ENCODE measurements at regions not wholly inside any gene's neighbourhood (a gene's known extent, or its start where the extent isn't known, plus 50 kb on each side); places are given as distances from the start of the nearest gene placed in this dataset.
"Not testable (repeated sequence)": the region's sequence is repeated elsewhere in the genome, so short reads cannot be mapped to it uniquely, and the experiment has no call there.

DNA sequence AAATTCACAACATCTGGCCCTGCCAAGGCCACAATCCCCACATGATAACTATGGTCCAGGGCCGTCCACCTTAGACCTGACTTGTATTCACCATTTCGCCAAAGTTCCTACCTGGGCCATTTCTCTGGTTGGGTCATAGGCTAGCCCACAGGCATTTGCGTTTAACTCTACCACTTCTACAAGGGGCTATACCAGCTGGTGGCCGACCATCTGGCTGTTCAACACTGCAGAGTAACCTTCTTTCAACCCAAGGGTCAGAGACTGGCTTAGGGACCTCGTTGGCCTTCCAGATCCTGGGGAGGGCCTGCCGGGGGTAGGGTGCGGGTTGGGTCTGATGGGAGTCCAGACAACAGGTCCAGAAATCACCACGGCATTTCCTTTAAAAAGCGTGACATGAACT lies 242.3 kb upstream of the C16orf82 start:
- Histone ChIP-seq H3K27ac (no peak overlapping the region), H3K36me3 (no peaks in the 10 kb centered on the region), H3K4me3 (no peak overlapping the region), H3K9me3 (no peaks in the 10 kb centered on the region), H3K4me1 (ENCODE audit: control insufficient read depth in 1 of 2, low read depth in 2 of 2) (no peaks in the 10 kb centered on the region), H3K27me3 (replicated peaks; ENCODE audit: insufficient read depth) (no peaks in the 10 kb centered on the region)
- DNase-seq (ENCODE audit: low spot score) (no peak), ATAC-seq (ENCODE audit: insufficient number of reproducible peaks, low FRiP score, low read depth) (no peak)
- TF ChIP-seq, protein P1, sequence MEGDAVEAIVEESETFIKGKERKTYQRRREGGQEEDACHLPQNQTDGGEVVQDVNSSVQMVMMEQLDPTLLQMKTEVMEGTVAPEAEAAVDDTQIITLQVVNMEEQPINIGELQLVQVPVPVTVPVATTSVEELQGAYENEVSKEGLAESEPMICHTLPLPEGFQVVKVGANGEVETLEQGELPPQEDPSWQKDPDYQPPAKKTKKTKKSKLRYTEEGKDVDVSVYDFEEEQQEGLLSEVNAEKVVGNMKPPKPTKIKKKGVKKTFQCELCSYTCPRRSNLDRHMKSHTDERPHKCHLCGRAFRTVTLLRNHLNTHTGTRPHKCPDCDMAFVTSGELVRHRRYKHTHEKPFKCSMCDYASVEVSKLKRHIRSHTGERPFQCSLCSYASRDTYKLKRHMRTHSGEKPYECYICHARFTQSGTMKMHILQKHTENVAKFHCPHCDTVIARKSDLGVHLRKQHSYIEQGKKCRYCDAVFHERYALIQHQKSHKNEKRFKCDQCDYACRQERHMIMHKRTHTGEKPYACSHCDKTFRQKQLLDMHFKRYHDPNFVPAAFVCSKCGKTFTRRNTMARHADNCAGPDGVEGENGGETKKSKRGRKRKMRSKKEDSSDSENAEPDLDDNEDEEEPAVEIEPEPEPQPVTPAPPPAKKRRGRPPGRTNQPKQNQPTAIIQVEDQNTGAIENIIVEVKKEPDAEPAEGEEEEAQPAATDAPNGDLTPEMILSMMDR (IDR thresholded peaks at IDR 0.05) = no peak

DNA sequence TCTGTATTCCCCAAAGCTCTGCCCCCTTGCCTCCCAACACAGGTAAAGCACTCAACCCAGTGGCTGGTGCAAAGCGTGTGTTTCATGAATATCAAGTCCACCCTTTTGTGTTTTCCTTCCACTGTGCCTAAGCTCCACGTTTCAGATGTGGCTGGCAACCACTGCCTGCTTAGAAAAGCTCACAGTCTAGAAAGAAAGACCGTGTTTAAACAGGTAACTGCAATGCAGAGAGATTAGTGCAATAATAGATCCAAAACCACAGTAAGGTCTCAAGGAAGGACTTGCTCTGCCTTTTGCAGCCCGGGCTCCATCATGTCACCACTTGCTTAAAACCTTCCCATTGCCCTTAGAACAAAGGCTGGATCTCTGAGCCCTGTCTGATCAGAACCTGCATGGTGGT lies 240.2 kb upstream of the C16orf82 start:
- no peak overlapping the region for H3K4me3 ChIP-seq
- no peak overlapping the region for H3K27ac ChIP-seq
- no peaks in the 10 kb centered on the region for H3K4me1 ChIP-seq (ENCODE audit: control insufficient read depth in 1 of 2, low read depth in 2 of 2)
- TF ChIP-seq, protein P1 (IDR thresholded peaks at IDR 0.05) = no peak
- ATAC-seq (ENCODE audit: insufficient number of reproducible peaks, low FRiP score, low read depth) (no peak), DNase-seq (ENCODE audit: low spot score) (no peak)
- no peaks in the 10 kb centered on the region for H3K9me3 ChIP-seq
- H3K36me3 ChIP-seq = no peaks in the 10 kb centered on the region
- no peaks in the 10 kb centered on the region for H3K27me3 ChIP-seq (replicated peaks; ENCODE audit: insufficient read depth)

DNA sequence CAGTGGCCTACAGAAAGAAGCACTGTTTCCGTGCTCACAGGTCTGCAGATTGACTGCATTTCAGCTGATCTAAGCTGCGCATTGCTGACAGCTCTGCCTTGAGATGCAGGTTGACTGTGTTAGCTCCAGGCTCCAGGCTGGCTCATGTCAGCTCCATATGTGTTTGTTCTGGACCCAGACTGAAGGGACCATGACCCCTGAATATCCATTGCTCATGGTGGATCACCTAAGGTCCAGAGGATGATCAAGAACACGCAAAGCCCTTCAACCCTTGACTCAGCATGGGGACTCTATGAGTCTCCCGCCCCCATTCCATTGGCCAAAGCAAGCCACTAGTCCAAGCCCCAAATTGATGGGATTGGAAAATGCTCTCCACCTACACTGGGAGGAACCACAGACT lies 239.3 kb upstream of the C16orf82 start:
- H3K27ac ChIP-seq = no peak overlapping the region
- DNase-seq (ENCODE audit: low spot score) = no peak
- ATAC-seq (ENCODE audit: insufficient number of reproducible peaks, low FRiP score, low read depth) = no peak
- no peaks in the 10 kb centered on the region for H3K4me1 ChIP-seq (ENCODE audit: control insufficient read depth in 1 of 2, low read depth in 2 of 2)
- H3K9me3 ChIP-seq = no peaks in the 10 kb centered on the region
- H3K4me3 ChIP-seq = no peak overlapping the region
- no peaks in the 10 kb centered on the region for H3K36me3 ChIP-seq
- TF ChIP-seq, protein P1 (IDR thresholded peaks at IDR 0.05) = no peak
- H3K27me3 ChIP-seq (replicated peaks; ENCODE audit: insufficient read depth) = no peaks in the 10 kb centered on the region

DNA sequence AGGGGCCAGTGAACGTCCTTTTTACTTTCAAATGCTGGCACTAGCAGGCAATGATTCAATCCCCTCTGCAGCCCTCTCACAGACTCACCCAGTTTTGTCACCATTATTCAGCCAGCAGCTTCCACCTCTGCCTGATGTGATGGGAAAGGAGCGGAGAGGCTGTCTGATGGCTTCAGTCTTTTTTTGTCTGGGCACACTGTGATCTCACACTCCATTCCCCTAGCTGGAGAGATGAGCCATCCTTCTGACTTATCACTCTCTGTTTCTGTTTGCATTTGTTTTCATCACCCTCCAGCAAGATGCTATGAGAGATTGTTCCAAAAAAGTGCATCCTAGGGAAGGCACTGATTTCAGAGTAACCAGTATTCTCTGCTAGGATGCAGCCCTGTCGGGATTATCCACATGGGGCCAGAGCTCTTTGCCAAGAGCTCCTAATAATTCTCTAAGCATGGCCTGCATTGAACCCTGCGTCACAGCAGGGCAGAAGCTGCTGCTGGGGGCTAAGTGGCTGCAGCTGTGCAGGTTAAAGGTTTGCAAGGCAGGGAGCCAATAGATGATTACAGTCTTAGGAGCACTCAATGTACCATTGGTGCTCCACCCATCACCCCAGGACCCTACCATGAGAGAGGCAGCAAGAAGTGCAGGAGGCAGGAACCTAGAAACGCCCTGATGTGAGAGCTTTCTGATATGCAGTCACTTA lies 236.1 kb upstream of the C16orf82 start:
- Histone ChIP-seq H3K9me3 (no peaks in the 10 kb centered on the region), H3K27ac (no peak overlapping the region), H3K36me3 (no peaks in the 10 kb centered on the region), H3K4me3 (no peak overlapping the region), H3K27me3 (replicated peaks; ENCODE audit: insufficient read depth) (no peaks in the 10 kb centered on the region), H3K4me1 (ENCODE audit: control insufficient read depth in 1 of 2, low read depth in 2 of 2) (no peaks in the 10 kb centered on the region)
- TF ChIP-seq, protein P1 (IDR thresholded peaks at IDR 0.05) = no peak
- no peak for DNase-seq (ENCODE audit: low spot score)
- ATAC-seq (ENCODE audit: insufficient number of reproducible peaks, low FRiP score, low read depth) = no peak

DNA sequence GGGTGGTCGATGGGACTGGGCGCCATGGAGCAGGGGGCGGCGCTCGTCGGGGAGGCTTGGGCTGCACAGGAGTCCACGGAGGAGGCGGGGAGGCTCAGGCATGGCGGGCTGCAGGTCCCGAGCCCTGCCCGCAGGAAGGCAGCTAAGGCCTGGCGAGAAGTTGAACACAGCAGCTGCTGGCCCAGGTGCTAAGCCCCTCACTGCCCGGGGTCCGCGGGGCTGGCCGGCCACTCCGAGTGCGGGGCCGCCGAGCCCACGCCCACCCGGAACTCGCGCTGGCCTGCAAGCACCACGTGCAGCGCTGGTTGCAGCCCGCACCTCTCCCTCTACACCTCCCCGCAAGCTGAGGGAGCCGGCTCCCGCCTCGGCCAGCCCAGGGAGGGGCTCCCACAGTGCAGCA lies 230.6 kb upstream of the C16orf82 start:
- not testable (repeated sequence) for H3K36me3 ChIP-seq; H3K4me3 ChIP-seq; H3K27ac ChIP-seq; H3K4me1 ChIP-seq (ENCODE audit: control insufficient read depth in 1 of 2, low read depth in 2 of 2); ATAC-seq (ENCODE audit: insufficient number of reproducible peaks, low FRiP score, low read depth); H3K27me3 ChIP-seq (replicated peaks; ENCODE audit: insufficient read depth); H3K9me3 ChIP-seq; DNase-seq (ENCODE audit: low spot score)

DNA sequence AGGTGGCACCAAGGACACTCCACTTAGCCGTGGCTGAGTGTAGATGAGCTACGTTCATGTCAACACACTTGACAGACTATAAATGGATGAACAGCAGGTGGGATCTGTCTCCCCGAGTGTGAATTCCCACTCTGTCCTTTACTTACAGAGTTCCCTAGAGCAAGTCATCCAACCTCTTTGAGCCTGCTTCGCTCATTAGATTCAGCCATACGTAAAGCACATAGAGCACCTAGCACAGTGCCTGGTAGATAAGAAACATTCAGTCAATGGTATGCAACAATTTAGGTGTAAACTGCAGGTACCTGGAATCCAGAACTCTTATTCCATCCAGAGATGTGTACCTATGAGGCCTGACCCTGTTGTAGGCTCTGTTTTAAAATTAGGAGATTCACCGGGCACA lies 227.8 kb upstream of the C16orf82 start:
- ATAC-seq (ENCODE audit: insufficient number of reproducible peaks, low FRiP score, low read depth) = no peak
- no peak overlapping the region for H3K4me3 ChIP-seq
- TF ChIP-seq, protein P1 (IDR thresholded peaks at IDR 0.05) = no peak

More for the DNA sequence above, 227.8 kb upstream of the C16orf82 start:
- no peaks in the 10 kb centered on the region for H3K9me3 ChIP-seq
- DNase-seq (ENCODE audit: low spot score) = no peak
- no peak overlapping the region for H3K27ac ChIP-seq
- no peaks in the 10 kb centered on the region for H3K36me3 ChIP-seq
- H3K27me3 ChIP-seq (replicated peaks; ENCODE audit: insufficient read depth) = no peaks in the 10 kb centered on the region
- no peaks in the 10 kb centered on the region for H3K4me1 ChIP-seq (ENCODE audit: control insufficient read depth in 1 of 2, low read depth in 2 of 2)
